Kasumi-1 (cell line): ENCODE measurements at regions not wholly inside any gene's neighbourhood (a gene's known extent, or its start where the extent isn't known, plus 50 kb on each side); places are given as distances from the start of the nearest gene placed in this dataset.
A peak's percentile ranks its signal among the peaks of the same experiment; 100 is the strongest.

Experiments used
- DNase-seq, 2 experiments: peaks; one replicate each; lab custom pipeline; 2025; lab: John Stamatoyannopoulos, UW

DNA sequence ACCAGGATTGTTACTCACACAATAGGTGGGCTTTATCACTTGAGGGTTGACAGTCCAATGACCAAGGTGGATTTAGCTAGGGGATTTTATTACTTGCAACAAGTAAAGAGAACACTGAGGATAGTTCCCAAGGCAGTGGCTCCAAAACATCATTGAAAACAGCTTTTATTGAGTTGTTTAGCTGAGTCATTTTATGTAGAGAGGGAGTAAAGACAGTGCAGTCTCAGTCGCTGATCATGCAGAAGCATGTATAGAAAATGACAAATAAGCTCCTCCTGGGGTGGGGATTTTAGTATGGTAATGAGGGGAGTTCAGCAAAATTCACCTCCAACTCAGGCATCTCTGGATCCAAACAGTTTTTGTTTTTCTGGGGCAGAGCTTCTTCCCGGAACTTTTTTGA lies 163.0 kb upstream of the CCDC179 start:
- DNase-seq = no peak

DNA sequence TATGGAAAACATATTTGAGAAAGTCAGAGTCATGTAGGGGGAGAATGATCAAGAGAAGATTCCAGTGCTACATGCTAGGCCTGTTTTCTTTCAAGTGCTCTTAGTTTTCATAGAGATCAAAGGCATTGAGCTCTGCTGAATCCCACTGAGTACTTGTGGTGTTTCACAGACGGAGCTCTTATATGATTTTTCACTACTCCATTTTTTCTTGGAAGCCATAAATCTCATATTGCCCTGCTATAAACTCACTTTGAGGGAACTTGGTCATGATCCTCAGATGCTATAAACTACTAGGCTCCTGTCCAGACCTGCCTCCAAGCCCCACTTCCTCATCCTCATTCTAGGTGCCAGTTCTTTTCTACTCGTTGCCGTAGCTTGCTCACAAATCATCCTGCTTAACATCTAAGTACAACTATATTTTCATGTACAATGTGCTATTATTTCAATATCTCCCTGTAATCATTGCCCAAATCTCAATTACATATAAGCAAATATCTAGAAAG lies 180.8 kb upstream of the CCDC179 start:
- DNase-seq = no peak

DNA sequence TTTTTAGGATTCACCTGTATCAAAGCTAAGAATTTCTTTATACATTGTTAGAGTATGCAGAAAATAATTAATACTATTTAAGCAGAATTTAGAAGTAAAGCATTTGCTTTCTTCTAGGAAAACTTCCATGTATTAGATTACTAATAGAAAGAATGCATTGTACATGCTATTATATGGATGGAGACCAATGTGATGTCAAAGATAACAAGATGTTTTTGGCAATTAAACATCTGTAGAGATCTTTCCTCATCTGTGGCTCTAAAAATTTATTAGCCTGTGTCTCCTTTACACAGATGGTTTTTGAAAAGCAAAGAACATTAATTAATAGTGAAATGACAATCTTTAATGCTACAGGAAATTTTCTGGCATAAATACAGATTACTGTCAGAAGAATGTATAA lies 198.4 kb upstream of the CCDC179 start:
- DNase-seq = no peak

DNA sequence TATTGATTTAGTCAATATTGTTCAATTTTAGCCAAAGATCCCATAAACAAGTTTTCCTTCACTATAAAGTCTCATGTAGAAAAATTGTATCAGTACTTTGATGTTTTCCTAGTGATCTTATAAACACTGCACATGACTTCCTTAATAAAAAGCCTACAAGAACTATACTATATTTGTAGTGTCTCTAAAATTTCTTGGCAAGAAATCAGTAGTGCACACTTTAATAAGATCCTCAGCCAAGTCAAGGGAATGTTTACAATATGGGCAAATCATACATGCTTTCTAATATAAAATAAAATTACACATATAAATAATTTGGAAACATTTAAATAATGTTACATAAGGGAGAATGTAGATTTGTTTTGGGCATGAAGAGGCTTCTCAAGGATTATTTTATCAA lies 203.0 kb upstream of the CCDC179 start:
- DNase-seq = no peak

DNA sequence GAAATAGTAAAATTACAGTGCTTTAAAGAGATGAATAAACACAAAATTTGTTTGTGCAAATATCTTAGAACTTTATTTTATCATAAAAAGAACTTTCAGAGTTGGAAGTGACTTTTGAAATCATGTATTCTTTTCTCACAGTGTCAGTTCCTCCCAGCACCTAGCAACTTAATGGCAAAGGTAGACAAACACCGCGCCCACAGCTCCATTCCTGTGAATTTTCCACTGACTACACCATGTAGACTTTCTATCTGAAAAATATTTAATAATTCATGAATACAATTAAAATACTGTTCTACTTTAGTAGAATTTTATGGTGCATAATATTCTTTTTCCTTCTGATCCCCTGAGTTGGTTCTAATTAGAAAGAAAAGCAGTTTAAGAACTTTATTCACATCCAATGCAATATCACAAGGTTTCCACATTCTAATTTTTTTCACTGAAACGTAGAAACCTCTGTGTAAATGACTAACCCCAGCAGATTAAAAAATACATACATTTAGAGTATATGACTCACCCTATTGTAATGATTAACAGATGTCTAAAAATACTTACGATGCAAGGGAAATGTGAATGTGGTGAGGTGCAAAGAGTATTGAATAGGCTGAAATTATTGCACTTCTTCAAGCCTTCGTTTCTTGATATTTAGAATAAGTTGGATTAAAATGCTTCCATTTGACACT lies 218.2 kb upstream of the CCDC179 start:
- no peak for DNase-seq

DNA sequence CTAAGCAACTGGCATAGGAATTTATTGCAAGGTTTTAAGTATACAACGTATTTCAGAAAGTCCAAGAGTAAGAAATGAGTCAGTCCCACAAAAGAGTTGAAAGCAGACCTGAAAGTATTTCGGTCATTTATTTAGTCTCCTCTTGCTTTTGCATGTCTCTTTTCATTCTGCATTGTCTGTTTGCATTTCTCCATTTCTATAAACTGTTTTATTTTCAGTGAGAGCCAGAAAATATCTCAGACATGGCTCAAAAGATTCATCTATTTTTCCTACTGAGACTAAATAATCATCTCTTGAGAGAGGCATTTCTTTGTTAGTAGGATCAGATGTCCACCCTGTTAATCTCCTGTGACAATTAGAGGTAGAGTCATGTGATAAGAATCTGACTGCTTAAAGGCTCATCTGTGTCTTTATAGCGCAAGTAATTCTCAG lies 219.1 kb upstream of the CCDC179 start:
- DNase-seq = no peak

DNA sequence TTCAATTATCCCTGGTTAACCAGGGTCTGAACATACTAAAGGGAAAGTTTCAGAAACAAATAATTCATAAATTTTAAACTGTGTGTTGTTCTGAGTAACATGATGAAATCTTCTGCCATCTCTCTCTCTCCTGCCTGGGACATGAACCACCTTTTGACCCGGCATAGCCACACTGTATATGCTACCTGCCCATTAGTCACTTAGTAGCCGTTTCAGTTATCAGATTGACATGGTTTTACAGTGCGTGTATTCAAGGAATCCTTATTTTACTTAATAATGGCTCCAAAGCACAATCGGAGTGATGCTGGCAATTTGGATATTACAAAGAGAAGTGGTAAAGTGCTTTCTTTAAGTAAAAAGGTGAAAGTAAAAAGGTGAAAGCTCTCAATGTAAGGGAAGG lies 227.1 kb upstream of the CCDC179 start:
- no peak for DNase-seq

DNA sequence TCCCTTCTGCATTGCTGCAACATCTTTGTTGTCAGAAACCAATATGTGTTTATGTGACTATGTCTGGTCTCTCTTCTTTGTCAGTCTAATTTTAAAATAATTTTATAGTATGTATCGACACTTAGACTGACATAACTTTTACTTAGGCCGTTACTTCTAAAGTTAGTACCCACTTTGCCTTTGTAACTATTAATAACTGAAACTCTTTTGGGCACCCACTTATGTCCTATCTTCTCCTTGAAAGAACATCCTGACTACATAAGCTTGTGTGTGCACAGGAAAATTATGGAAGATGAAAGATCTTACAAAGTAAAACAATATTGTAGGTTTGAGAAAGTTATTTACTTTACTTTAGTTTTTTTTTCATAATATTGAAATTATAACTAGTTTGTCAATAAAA lies 230.4 kb upstream of the CCDC179 start:
- no peak for DNase-seq

DNA sequence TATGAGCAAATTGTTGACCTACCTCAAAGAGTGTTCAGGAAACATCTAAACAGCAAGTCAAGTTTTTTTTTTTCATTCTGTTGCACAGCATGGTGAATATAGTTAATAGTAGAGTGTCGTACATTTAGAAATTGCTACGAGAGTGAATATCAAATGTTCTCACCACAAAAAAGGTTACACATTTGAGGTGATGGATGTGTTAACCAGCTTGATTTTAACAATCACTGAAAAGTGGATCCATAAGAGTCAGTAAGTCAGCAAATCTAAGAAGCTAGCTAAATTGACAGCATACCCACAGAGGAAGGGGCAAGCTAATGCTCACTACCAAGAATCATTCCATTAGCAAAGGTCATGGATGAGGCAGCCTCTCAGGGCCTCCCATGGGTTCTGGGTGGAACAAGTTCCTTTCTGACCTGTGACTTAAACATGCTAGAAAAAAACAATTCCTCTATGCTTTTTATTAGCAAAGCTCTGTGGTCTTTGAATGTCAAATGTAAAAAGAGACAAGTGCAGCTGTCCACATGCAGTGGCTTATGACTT lies 235.4 kb upstream of the CCDC179 start:
- DNase-seq = no peak

DNA sequence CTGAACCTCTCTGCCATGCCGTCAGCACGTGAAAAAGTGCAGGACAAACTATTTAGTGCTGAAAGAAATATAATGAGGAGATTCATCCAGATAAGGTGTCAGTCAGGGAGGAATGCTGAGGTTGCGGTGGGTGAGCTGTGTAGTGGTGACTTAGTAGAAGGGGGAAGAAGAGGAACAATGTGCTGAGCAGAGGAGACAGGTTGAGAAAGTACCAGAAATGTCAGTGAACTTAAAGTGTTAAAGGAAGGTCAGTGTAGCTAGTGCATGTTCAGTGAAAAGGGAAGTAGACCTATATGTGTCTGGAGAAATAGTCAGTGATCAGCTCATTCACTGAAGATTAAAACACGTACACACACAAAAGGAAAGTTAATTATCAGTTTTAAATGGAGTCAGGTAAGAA lies 237.6 kb upstream of the CCDC179 start:
- peak; percentile 31 to 36 for DNase-seq

DNA sequence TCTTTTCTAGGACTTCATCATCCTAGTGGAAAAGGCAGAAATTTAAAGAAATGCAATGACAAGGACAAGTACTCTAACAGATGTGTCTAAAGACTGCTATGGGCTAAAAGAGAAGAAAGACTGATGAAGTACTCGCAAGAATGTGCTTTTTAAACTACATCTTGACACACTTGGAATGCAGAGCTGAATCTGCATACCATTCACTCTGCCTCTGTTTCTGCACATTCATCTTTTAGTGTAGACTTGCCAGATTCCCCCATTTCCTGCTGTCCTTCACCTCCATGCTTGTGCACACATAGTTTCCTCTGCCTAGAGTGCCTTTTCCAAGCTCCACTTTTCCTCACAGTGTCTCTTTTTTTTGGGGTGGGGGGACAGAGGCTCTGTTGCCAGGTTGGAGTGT lies 239.0 kb upstream of the CCDC179 start:
- no peak for DNase-seq

DNA sequence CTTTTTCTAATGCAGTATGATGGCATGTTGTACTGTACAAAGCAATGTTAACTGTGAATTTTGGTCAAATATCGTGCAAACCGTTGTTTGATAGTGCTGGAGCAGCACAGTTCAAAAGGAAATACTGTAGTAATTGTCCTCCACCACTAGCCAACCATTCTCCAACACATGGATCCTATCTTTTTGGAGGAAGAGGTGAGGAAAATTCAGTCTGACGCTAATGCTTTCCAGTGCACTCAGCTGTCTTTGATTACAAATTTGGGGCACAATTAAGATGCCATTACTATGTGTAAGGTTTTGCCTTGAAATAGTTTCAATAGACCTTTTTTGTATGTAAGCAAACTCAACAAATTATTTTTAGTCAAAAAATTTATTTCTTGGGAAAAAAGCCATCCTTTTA lies 240.5 kb upstream of the CCDC179 start:
- no peak for DNase-seq

DNA sequence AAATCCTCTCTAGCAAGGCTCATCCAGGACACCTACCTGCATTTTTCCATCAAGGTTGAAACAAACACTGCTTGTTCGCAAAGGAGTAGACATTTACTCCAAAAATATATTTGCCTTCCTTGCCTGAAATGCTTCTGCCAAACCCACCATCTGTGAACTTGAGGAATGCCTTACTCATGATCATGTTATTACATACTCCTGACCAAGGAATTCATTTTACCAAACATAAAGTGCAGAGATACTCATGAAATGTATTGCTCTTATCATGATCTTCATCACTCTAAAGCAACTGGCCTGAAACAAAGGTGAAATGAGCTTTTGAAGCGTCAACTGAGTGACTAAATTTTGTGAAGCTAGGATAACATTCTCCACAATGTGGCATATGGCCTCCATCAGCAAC lies 243.1 kb upstream of the CCDC179 start:
- no peak for DNase-seq

DNA sequence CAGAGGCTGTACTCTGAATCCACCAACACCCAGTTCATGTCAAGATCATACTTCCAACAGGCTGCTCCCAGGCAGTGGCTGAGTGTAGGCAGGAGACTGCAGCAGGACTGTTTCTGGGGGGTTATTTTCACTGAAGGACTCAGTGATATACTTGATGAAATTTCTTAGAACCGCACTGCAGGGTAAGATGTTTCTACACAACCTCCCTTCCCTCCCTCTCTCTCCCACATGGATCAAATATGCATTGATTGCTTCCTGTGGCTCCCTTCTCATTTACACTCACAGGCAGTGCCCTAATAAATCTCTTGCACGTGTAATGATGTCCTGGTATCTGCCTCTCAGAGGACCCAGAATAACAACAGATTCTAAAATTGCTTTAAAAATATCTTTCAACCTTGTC lies 251.3 kb upstream of the CCDC179 start:
- no peak for DNase-seq

DNA sequence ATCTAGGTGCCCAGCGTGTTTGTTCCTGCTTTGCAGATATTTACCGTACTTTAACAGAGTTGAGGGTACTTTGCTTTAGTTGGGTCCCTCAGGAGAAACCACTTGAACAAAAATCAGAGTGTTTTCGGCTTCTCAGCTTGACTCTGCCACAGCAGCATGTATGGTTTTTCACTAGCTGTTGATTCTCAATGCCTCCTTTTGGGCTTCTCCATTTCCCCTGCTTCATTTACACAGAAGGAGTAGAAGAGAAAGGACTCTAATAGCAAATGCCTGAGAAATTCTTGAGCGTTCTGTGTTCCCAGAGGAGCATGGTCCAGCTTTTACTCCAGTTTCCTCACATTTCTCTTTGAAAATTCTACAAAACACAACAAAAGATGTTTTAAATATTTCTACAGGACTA lies 252.1 kb upstream of the CCDC179 start:
- DNase-seq = no peak

DNA sequence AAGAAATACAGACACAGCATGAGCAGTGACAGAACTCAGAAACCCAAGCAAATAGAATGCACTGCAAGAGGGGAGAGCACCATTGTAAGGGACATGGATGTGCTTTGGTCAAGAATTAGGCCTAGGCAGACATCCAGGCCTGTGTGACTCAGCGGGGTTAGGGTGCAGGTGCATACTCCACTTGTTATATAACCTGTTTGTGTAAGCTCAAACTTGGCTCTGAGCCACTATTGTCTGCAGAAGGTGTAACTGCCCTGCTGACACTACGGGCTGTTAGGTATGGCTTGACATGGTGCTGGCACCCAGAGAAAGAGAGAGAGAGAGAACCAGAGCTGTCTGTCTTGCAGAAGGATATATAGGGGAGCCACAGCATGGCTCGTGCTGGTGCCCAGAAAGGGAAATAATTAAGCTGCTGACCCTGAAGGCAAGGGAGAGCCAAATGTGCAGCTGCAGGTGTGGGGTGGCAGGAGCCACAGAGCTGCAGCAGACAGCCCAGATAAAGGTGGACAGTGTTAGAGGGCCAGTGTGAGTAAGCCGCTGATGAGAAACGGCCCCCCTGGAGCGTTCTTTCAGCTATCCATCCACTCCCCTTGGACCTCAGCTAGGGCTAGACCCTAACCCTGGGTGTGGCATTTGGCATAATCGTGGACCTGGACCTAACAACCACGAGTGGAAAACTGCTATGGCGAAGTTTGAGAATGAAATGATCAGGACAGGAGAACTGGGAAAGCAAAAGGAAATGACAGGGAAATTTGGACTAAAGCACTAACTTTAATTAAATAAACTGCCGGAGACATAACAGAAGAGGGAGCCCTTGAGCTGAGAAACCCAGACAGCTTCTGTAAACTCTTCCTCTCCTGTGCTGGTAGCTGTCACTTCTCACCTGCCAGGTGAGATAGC lies 253.0 kb upstream of the CCDC179 start:
- peak; percentile 61 to 66 for DNase-seq

DNA sequence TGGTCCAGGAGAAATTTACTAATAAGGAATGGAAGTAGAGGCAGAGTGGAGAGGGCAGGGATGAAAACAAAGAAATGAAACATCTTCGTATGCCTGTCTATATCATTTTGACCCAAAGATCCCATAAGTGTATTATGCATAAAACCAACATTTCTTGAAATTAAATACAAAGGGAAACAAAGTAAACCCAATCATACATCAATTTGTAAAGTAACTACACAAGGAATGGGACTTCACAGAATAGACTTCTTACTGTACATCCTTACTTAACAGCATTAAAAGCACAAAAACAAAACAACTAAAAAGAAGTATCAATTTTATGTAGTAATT lies 253.6 kb upstream of the CCDC179 start:
- DNase-seq = no peak

DNA sequence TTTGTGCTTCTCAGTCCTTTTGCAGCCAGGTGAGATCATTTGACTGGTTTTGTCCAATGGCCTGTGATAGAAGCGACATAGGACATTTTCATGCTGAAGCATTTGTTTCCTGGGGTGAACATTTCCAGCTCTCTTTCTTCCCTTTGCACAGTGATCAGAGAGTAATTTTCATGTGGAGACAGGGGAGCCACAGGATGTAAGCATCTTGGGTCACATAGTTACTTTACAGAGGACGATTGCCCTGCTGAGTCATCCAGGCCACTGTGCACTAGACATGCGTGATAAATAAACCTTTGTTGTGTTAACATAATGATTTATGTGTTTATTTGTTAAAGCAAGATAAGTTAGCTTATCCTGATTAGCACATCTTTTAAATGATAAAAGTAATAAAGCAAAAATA lies 263.5 kb upstream of the CCDC179 start:
- DNase-seq = no peak

DNA sequence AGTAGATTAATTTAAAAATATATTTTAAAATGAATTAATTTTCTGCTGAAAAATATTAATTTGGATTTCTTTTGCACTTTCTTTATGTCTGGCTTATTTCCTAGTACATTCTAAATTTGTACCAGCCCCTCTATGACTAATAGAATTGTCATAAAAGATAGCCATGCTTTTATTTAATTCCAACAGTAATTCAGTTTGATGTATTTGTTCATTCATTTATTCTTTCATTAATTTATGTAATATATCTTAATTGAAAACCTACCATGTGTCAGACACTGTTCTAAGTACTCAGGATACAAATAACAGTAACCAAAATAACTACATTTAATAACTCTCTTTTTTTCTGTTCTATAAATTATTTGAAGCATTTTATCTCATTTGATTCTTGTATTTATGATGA lies 264.0 kb upstream of the CCDC179 start:
- no peak for DNase-seq

DNA sequence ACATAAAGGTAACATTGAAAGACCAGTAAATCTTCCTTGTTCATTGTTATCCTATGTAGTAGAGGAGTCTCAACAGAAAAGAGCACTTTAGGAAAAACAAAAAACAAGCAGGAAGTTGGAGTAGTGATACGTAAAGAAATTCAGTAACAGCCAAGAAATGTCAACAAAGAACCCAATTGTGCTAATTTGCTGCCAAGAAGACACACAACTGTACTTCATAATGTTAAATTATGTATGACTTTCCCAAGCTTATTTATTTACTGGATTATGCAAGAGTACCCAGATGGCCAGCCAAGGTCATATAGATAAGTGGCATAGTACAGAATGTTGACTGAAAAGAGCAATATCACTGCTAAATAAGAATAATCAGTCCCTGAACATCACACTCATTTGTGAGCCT lies 264.7 kb upstream of the CCDC179 start:
- DNase-seq = no peak

DNA sequence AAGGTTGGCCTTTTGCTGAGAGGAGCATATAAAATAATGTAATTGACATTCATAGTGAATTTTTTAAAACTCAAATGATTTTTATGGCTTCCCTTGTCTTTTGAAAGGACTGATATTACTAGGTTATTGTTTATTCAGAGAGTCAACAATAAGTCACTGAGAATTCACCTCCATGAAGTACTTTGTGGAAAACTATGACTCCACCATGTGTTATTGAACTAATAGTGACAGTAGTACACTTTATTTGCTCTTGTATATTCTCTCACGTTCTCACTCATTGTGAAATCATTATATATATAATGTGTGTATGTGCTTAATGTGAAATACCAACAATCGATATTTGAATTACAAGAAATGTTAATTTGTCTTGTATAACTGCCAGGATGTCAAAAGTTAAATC lies 267.4 kb upstream of the CCDC179 start:
- DNase-seq = no peak

DNA sequence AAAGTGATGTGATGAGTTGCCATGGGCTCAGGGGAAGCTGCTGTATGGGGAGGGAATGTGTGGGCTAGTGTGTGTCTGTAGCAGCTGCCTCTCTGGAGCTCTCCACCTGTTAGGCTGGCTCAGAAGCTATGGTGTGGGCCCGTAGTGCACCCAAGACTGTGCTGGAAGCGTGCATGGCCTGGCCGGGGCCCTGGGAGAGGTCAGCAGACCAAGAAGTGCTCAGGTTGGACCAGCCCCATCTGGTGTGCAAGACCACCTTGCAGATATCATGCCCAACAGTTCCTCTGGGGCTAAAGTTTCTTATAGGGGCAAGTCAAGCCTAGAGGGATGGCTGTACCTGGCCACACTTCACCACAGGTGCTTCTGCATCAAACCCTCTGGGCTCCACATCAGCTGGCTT lies 274.4 kb upstream of the CCDC179 start:
- no peak for DNase-seq

DNA sequence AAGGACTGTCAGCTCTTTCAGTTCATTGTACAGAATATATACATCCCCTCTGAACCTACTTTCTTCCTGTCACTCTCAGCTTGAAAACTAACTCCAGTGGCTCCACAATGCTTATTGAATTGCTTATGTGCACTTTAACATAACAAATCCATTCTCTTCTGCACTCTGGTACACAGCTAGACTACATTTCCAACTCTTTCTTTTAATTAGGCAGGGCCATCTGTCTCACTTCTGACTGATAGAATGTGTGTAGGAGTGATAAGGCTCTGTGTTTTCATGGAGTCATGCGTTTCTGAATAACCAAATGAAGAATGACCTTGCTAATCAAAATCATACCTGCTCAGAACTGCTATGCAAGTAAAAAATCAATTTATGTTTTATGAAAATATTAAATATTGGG lies 278.5 kb upstream of the CCDC179 start:
- DNase-seq = no peak
